ENCODE measurements at regions not wholly inside any gene's neighbourhood (a gene's known extent, or its start where the extent isn't known, plus 50 kb on each side); places are given as distances from the start of the nearest gene placed in this dataset.

GRCh38 chr13:72556945-72557344, 170.5 kb downstream of the MZT1 start:
- no peak overlapping the region for H3K9ac ChIP-seq (ENCODE audit: low read length)
- no peaks in the 10 kb centered on the region for H3K36me3 ChIP-seq (ENCODE audit: insufficient read depth, low read length)
- H3K4me2 ChIP-seq (ENCODE audit: low read length) = no peak overlapping the region
- H3K79me2 ChIP-seq (replicated peaks; ENCODE audit: insufficient read depth, low read length) = no peaks in the 10 kb centered on the region
- TF ChIP-seq EZH2 (IDR thresholded peaks at IDR 0.05; ENCODE audit: borderline replicate concordance, insufficient read depth, low read length, poor library complexity, severe bottlenecking) (no peak), POLR2AphosphoS5 (IDR thresholded peaks at IDR 0.05) (no peak), RAD21 (conservative IDR thresholded peaks at IDR 0.05) (no peak), SMC3 (conservative IDR thresholded peaks at IDR 0.05; ENCODE audit: poor library complexity) (no peak), CTCF (IDR thresholded peaks at IDR 0.05; ENCODE audit: poor library complexity, severe bottlenecking) (no peak), REST (IDR thresholded peaks at IDR 0.05; ENCODE audit: borderline replicate concordance) (no peak), EP300 (conservative IDR thresholded peaks at IDR 0.05; ENCODE audit: poor library complexity, severe bottlenecking) (no peak), TAF1 (IDR thresholded peaks at IDR 0.05; ENCODE audit: low read depth) (no peak), MXI1 (conservative IDR thresholded peaks at IDR 0.05; ENCODE audit: poor library complexity, severe bottlenecking) (no peak)
- H3K9me3 ChIP-seq (ENCODE audit: low read length) = no peaks in the 10 kb centered on the region
- no peaks in the 10 kb centered on the region for H3K9me2 ChIP-seq (ENCODE audit: insufficient read depth, low read length)
- no peak overlapping the region for H2AFZ ChIP-seq (ENCODE audit: low read depth, low read length)
- no peak overlapping the region for H3K4me3 ChIP-seq (ENCODE audit: low read length)
- H3K27ac ChIP-seq (ENCODE audit: low read length) = no peak overlapping the region
- H3K27me3 ChIP-seq (ENCODE audit: insufficient read depth, low read depth, low read length) = no peaks in the 10 kb centered on the region
- H3F3A ChIP-seq (ENCODE audit: insufficient read depth, low read length, poor library complexity, severe bottlenecking) = no peaks in the 10 kb centered on the region
- no peaks in the 10 kb centered on the region for H4K20me1 ChIP-seq (ENCODE audit: insufficient read depth)

- Histone ChIP-seq H3K27ac (ENCODE audit: low read length) (no peak overlapping the region), H3K4me2 (ENCODE audit: low read length) (no peak overlapping the region), H3K36me3 (ENCODE audit: insufficient read depth, low read length) (no peaks in the 10 kb centered on the region), H2AFZ (ENCODE audit: low read depth, low read length) (no peak overlapping the region), H3K9me2 (ENCODE audit: insufficient read depth, low read length) (no peaks in the 10 kb centered on the region), H3K9me3 (ENCODE audit: low read length) (no peaks in the 10 kb centered on the region), H3K4me3 (ENCODE audit: low read length) (no peak overlapping the region), H3F3A (ENCODE audit: insufficient read depth, low read length, poor library complexity, severe bottlenecking) (no peaks in the 10 kb centered on the region), H3K79me2 (replicated peaks; ENCODE audit: insufficient read depth, low read length) (no peaks in the 10 kb centered on the region), H3K9ac (ENCODE audit: low read length) (no peak overlapping the region), H4K20me1 (ENCODE audit: insufficient read depth) (no peaks in the 10 kb centered on the region), H3K27me3 (ENCODE audit: insufficient read depth, low read depth, low read length) (no peaks in the 10 kb centered on the region)
- TF ChIP-seq MXI1 (conservative IDR thresholded peaks at IDR 0.05; ENCODE audit: poor library complexity, severe bottlenecking) (no peak), SMC3 (conservative IDR thresholded peaks at IDR 0.05; ENCODE audit: poor library complexity) (no peak), RAD21 (conservative IDR thresholded peaks at IDR 0.05) (no peak), EZH2 (IDR thresholded peaks at IDR 0.05; ENCODE audit: borderline replicate concordance, insufficient read depth, low read length, poor library complexity, severe bottlenecking) (no peak), CTCF (IDR thresholded peaks at IDR 0.05; ENCODE audit: poor library complexity, severe bottlenecking) (no peak), EP300 (conservative IDR thresholded peaks at IDR 0.05; ENCODE audit: poor library complexity, severe bottlenecking) (no peak), POLR2AphosphoS5 (IDR thresholded peaks at IDR 0.05) (no peak), TAF1 (IDR thresholded peaks at IDR 0.05; ENCODE audit: low read depth) (no peak), REST (IDR thresholded peaks at IDR 0.05; ENCODE audit: borderline replicate concordance) (no peak)
These were observed 171.8 kb downstream of the MZT1 start for GRCh38 chr13:72555601-72556000.

Data from neural cell (in vitro differentiated cells).